ENCODE measurements at regions not wholly inside any gene's neighbourhood (a gene's known extent, or its start where the extent isn't known, plus 50 kb on each side); places are given as distances from the start of the nearest gene placed in this dataset.
"Not testable (repeated sequence)": the region's sequence is repeated elsewhere in the genome, so short reads cannot be mapped to it uniquely, and the experiment has no call there.

DNA sequence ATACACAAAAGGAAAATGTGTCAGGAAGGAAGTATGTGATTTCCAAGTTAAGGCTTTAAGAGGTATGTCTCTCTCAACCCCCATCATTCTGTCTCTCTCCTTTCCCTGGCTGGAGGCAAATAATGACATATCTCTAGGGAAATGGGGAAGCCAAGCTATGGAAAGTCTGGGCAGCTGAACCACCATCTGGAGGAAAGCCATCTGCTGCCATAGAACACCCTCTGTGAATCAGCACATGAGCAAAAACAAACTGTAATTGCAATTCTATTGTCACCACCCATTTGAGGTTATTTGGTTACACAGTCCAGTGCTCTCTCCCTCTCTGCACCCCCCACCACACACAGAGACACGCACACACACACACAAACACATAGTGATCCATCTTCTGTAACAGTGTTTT is 766.2 kb downstream of the FLRT2 start:
- no peak for DNase-seq

- DNase-seq = no peak
Measured at GRCh38 chr14:86288336-86288735, 758.4 kb downstream of the FLRT2 start.

DNA sequence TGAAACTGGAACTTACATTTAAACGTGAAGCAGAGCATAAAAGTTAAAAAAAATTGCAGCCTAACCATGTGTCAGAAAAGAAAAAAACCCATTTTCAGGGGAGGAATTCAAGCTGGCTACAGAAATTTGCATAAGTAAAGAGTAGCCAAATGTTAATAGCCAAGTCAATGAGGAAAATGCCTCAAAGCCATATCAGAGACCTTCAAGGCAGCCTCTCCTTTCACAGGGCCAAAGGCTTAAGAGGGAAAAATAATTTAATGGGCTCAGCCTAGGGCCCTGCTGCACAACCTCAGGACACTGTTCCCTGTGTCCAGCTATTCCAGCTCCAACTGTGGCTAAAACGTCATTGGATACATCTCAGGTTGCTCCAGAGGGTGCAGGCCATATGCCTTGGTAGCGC is 749.5 kb downstream of the FLRT2 start:
- DNase-seq = no peak

DNA sequence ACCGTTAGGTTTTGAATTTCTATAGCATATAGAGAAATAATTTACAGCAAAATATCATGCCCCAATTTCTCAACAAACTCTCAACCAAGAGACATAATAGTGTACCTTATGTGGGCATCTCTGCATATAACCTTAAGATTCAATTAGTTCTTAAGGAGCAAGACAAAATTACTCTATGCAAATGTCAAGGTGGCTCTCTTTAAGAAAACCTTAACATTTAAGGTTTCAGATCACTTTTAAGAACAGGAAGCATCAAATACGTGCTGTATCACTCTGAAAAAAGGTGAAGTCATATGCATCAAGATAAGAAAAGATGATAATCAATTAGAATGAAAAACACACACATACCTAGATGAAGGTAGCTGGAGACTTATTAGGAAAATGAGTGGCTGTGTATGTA is 728.0 kb downstream of the FLRT2 start:
- DNase-seq = no peak

- DNase-seq = no peak
Measured at GRCh38 chr14:86243158-86243557, 713.2 kb downstream of the FLRT2 start.

DNA sequence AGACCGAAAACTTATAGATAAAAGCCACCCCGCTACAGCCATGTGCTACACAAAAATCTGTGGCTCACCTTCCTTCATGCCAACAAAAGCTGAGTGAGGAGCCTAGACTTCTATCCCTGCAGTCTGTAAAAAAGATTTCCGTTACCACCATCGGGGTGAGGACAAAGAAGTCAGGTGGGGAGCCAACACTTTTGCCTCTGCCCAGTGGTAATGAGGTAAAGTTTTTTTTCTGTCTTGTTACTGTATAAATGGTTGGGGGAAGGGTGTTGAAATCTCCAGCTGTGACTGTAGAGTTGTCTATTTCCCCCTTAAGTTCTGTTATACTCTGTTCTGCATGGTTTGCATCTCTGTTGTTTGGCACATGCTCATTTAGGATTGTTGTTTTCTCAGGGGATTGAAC is 707.8 kb downstream of the FLRT2 start:
- DNase-seq = no peak

GRCh38 chr14:86221755-86222154 is 691.8 kb downstream of the FLRT2 start:
- DNase-seq = no peak

- DNase-seq = no peak
Measured at GRCh38 chr14:86221000-86221399, 691.1 kb downstream of the FLRT2 start.

DNA sequence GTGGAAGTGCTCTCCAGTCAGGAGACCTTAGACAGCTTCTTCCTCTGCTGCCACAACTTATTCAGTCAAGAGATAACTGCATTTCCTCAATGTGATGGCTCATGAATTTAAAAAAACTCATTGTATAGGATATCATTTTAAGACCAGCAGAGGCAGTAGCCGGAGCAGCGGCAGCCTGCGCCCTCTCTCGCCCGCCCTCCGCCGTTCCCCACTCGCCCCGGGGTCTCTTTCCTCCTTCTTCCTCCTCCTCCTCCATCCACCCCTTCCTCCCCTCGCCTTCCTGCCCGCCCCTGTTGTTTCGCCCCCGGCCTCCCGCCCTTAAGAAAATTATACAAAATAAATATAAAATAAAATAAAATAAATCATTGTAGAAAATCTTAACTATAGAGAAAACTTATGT is 687.6 kb downstream of the FLRT2 start:
- no peak for DNase-seq

DNA sequence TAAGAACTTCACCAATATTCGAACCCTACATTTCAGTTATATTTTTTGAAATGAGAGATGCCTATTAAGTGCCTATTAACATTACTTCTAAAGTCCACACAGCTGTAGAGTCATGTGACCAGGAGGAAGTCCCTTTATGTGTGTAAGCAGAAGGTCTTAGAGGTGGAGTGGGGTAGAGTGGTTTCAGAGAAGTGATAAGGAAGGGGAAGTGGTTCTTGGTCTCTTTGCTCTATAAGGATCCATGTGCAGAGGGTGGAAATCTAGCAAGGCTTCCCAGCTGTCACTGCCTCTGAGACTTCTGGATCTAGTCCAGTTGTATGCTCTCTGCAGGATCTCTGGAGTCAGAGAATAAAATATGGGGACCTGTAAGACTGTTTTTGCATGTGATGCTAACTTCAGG is 673.9 kb downstream of the FLRT2 start:
- DNase-seq = no peak

DNA sequence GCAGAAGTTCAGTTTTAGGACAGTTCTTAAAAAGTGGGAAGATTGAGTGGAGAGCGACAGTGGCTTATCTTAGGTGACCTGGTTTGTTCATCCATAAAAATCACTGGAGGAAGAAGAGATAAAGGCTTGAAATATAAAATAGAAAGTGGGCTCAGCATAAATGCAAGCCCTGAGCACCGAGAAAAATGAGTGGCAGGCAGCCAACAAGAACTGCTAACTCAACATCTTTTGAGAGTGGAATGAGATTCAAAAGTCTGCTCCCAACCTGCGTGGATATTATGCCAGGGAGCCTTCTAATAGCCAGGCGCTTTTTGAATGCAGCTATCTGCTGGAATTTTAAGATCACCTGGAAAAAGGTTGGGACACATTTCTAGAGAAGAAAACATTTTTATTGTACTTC is 666.5 kb downstream of the FLRT2 start:
- DNase-seq = no peak

- DNase-seq = no peak
Measured at GRCh38 chr14:86193756-86194155, 663.8 kb downstream of the FLRT2 start.

GRCh38 chr14:86179980-86180379 is 650.0 kb downstream of the FLRT2 start:
- no peak for DNase-seq

DNA sequence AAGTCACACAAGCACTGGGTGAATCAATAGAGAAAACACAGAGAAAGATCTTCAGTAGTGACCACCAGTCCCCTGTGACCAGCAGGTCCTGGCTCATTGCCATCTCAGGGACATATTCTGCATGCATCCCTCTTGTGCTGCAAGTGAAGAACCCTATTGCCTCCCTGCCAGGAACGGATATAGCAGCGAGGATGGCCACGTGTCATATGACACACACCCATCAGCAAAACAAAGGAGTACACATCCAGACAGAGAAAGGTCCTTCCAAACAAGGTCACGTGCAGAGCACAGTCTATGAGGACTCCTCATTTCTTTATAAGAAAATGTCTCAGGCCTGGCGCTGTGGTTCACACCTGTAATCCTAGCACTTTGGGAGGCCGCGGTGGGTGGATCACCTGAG is 638.4 kb downstream of the FLRT2 start:
- DNase-seq = no peak

DNA sequence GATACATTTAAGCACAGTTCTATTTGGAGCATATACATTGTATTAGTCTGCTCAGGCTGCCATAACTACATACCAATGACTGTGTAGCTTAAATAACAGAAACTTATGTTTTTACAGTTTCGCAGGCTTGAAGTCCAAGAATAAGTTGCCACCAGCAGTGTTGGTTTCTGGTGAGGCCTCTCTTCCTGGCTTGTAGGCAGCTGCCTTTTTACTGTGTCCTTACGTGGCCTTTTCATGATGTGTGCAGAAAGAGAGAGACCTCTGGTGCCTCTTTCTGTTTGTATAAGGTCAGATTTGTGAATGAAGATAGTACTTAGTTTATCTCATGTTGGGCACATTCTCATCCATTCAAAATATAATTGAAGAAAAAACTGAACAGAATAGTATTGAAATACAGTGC is 636.6 kb downstream of the FLRT2 start:
- DNase-seq = no peak

- no peak for DNase-seq
Measured at GRCh38 chr14:86153480-86153879, 623.5 kb downstream of the FLRT2 start.

GRCh38 chr14:86143248-86143647 is 613.3 kb downstream of the FLRT2 start:
- no peak for DNase-seq

DNA sequence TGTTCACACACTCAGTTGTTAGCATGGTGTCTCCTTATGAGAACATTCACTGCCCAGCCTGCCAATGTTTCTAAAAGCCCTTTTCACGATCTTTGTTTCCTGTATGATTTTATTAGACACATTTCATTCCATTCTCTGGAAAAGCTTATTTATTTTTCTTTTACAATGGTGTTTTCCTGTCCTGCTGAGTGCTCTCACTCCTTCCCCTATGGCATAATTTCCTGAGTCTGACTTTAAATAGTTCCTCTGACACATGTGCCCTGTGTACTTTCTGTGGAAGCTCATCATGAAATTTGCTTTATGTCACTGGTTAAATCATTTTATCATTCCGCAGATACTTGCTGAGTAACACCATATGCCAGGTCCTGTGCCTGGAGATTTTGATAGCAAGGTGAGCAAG is 612.0 kb downstream of the FLRT2 start:
- DNase-seq = no peak

GRCh38 chr14:86129426-86129825 is 599.5 kb downstream of the FLRT2 start:
- DNase-seq = no peak

DNA sequence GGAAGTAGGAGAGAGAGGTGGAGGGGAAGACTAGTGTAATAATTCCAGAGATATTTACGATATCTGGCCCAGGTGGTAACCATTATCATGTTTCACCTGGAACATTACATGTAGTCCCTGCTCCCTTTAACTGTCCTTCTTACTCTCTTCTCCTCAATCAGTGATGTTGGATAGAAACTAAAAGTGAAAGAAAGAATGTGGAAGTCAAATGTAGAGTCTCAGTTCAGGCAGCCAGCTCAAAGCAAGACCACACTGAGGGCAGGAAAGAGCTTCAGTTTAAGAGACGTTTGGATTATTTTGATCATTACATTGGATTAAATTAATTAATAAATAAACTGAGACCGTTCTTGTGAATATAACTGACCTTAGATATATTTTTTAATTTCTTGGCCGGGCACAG is 594.4 kb downstream of the FLRT2 start:
- no peak for DNase-seq

- DNase-seq = no peak
Measured at GRCh38 chr14:86115972-86116371, 586.0 kb downstream of the FLRT2 start.

- DNase-seq = not testable (repeated sequence)
Measured at GRCh38 chr14:86110871-86111270, 580.9 kb downstream of the FLRT2 start.

- no peak for DNase-seq
Measured at GRCh38 chr14:86104691-86105265, 574.8 kb downstream of the FLRT2 start.

- no peak for DNase-seq
Measured at GRCh38 chr14:86094512-86094911, 564.6 kb downstream of the FLRT2 start.

- no peak for DNase-seq
Measured at GRCh38 chr14:86091811-86092210, 561.9 kb downstream of the FLRT2 start.

DNA sequence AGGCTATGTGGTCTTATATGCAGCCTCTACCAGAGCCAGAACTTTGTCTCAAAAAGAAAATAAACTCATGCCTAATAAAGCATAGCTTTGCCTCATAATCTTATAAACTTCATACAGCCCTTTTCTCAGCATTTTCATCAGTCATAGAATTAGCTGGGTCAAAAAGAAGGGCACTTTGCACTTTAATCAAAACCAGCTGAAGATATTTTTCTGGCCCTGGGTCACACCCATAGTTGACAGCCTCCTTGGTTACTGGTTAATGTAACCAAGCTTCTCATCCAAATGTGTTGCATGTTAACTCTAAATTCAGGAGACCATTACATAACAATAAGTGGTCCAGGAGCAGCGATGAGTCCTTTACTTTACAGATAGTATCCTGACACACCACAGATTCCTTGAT is 558.2 kb downstream of the FLRT2 start:
- no peak for DNase-seq

Measured in 8988T (cell line).